GM18502 (cell line): ENCODE measurements at regions not wholly inside any gene's neighbourhood (a gene's known extent, or its start where the extent isn't known, plus 50 kb on each side); places are given as distances from the start of the nearest gene placed in this dataset.
"Not testable (repeated sequence)": the region's sequence is repeated elsewhere in the genome, so short reads cannot be mapped to it uniquely, and the experiment has no call there.

Source experiments
- ATAC-seq: cut with Tn5 transposase; IDR thresholded peaks from one replicate; pipeline ENCODE4 v1.9.1; 2021; ENCODE audit warnings: mild to moderate bottlenecking; ENCODE audit not compliant: unreplicated experiment, poor library complexity

GRCh38 chr12:23221926-23222325, 597.0 kb downstream of the ETNK1 start:
- no peak for ATAC-seq

GRCh38 chr12:23222801-23223200, 597.8 kb downstream of the ETNK1 start:
- no peak for ATAC-seq

GRCh38 chr12:23228101-23228500, 603.1 kb downstream of the ETNK1 start:
- ATAC-seq = no peak

GRCh38 chr12:23230899-23231298, 605.9 kb downstream of the ETNK1 start:
- ATAC-seq = no peak

DNA sequence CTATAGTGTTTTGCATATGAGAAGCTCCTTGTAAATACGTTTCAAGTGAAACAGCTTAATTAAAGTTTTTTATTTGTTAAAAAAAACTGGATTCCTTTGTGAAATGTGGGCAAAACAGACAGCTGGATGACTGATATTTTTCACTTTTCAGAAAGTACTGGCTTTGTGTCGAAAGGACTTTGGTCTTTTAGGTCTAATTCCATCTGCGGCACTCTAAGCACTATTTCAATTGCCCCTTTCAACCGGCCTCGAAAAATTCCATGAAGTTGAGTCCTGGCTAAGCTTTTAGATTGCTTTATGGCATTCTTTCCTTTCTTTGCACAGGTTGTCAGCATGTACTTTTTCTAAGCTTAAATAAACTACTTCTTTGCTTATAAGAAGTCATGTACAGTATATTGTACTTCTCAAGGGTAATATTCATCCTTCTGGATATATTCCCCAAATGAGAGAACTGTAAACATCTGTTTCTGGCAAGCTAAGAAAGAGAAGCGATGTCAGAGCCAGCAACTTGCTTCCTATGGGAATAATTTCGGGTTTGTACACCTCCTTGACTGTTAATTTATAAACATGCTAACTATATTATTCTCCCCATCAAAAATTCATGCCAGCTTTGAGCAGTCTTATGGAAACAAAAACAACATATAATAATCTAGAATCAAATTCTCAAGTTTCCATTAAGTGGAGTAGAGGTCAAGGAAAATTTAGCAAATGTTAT, 611.3 kb downstream of the ETNK1 start:
- ATAC-seq = no peak

- ATAC-seq = no peak
These were observed 611.8 kb downstream of the ETNK1 start for GRCh38 chr12:23236811-23237210.

GRCh38 chr12:23238190-23238589, 613.2 kb downstream of the ETNK1 start:
- no peak for ATAC-seq

GRCh38 chr12:23238957-23239356, 614.0 kb downstream of the ETNK1 start:
- ATAC-seq = no peak

GRCh38 chr12:23245186-23245585, 620.2 kb downstream of the ETNK1 start:
- no peak for ATAC-seq

DNA sequence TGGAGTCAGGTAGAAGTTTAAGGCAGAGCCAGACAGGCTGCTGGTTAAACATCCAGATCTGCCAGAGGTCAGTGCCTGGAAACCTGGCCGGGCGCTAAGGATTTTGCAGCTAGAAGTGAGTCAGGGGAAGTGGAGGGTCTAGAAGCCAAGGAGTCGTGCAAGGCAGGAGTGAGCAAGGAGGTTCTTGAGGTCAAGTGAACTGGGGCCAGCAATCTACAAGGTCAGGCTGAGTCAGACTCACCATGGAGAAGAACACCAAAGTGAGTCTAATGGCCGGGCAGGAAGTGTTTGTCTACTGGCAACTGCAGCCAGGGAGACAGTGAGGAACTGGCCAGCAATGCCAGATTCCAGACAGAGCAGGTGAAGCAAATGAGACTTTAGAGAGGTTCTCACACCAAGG, 628.2 kb downstream of the ETNK1 start:
- no peak for ATAC-seq

GRCh38 chr12:23253910-23254309, 628.9 kb downstream of the ETNK1 start:
- ATAC-seq = not testable (repeated sequence)

GRCh38 chr12:23259558-23259957, 634.6 kb downstream of the ETNK1 start:
- no peak for ATAC-seq

GRCh38 chr12:23262670-23263069, 637.7 kb downstream of the ETNK1 start:
- no peak for ATAC-seq

DNA sequence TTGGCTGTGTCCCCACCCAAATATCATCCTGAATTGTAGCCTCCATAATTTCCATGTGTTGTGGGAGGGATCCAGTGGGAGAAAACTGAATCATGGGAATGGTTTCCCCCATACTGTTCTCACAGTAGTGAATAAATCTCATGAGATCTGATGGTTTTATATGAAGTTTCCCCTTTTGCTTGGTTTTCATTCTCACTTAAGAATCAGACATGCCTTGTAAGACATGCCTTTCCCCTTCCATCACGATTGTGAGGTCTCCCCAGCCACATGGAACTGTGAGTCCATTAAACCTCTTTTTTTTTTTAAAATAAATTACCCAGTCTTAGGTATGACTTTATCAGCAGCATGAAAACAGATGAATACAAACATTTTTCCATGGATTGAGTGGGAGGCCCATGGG, 652.9 kb downstream of the ETNK1 start:
- no peak for ATAC-seq

GRCh38 chr12:23281295-23281694, 656.3 kb downstream of the ETNK1 start:
- ATAC-seq = no peak

DNA sequence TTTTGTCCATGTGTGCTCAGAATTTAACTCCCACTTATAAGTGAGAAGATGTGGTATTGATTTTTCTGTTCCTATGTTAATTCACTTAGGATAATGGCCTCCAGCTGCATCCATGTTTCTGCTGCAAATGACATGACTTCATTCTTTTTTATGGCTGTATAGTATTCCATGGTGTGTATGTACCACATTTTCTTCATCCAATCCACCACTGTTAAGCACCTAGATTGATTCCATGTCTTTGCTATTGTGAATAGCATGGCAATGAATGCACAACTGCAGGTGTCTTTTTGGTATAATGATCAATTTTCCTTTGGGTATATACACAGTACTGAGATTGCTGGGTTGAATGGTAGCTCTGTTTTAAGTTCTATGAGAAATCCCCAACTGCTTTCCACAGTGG, 657.7 kb downstream of the ETNK1 start:
- no peak for ATAC-seq

DNA sequence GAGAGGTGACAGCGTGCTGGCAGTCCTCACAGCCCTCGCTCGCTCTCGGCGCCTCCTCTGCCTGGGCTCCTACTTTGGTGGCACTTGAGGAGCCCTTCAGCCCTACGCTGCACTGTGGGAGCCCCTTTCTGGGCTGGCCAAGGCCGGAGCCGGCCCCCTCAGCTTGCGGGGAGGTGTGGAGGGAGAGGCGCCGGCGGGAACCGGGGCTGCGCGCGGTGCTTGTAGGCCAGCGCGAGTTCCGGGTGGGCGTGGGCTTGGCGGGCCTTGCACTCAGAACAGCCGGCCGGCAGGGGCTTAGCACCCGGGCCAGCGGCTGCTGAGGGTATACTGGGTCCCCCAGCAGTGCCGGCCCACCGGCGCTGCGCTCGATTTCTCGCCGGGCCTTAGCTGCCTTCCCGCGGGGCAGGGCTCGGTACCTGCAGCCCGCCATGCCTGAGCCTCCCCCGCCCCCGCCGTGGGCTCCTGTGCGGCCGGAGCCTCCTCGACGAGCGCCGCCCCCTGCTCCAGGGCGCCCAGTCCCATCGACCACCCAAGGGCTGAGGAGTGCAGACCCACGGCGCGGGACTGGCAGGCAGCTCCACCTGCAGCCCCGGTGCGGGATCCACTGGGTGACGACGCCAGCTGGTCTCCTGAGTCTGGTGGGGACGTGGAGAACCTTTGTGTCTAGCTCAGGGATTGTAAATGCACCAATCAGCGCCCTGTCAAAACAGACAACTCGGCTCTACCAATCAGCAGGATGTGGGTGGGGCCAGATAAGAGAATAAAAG, 661.0 kb downstream of the ETNK1 start:
- not testable (repeated sequence) for ATAC-seq

DNA sequence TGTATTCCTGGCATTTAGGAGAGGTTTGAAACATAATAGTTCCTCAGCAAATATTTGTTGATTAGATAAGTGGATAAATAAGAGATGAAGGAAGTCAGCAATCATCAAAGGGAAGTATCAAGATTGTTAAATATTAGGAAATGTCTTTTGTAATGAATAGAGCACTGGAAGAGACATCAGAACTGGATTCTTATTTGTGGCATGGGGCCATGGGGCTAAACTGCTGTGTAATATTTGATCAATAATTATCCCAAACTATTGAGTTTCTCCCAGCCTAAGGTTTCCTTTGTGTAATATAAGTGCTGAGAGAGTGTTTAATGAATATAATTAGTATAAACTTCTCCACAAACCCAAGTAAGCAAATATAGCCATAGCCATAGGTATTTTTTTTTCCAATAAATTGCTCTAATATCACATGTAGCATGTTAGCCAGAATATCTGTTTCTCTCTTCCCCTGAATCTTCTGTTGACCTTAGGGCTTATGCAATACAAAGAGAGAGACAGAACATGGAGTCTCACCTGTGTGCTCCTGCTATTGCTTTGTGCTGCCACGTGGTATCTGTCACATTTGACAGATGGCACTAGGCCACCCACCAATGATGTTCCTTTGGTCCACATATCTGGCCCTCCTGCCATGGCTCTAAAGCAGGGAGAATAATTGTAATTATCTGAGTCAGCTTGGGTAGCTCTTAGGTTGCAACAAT, 658.7 kb downstream of the SOX5 start:
- no peak for ATAC-seq

- no peak for ATAC-seq
These were observed 646.2 kb downstream of the SOX5 start for GRCh38 chr12:23303220-23303619.

DNA sequence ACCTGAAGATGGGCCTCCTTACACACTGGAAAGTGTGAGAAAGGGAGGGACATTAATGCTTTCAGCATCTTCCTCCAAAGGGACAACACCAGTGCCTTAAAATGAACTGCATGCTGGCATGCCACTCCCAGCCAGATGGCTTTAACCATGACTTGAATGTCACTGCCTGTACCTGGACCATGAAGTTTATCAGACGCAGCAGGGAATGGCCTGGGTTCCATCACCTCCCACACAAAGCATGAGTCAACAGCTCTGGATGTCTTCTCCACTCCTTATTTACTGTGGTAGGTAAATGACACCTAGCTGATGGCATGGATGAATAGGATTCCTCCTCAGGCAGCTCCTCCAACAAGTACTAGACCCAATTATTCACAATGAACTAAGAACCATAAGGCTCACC, 645.6 kb downstream of the SOX5 start:
- ATAC-seq = no peak

GRCh38 chr12:23333938-23334337, 615.5 kb downstream of the SOX5 start:
- ATAC-seq = no peak
